GM12874 (cell line): ENCODE measurements at regions not wholly inside any gene's neighbourhood (a gene's known extent, or its start where the extent isn't known, plus 50 kb on each side); places are given as distances from the start of the nearest gene placed in this dataset.

ENCODE experiments used
- TF ChIP-seq, protein P1 (sequence below): IDR thresholded peaks from 2 replicates; pipeline ENCODE4 v1.5.1; 2011; ENCODE audit warnings: low read depth, mild to moderate bottlenecking, control low read depth, low read length, moderate library complexity; ENCODE audit not compliant: insufficient read depth

DNA sequence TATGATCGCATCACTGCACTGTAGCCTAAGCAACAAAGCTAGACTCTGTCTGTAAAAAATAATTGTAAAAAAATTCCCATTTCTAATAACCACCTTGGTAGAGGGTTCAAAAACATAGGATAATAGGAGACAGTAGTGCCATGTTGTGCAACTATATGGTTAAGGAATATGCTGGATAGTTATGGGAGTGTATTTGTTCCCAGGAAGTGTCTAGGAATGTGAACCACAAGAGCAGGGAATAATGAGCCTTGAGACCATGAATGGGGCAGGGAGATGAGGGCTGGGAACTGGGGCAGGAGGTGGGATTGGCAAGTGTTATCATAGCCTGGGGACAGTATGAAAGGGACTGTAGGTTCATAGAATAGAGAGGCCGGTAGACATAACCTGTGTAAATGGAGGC lies 50.4 kb downstream of the RUSC2 start:
- TF ChIP-seq, protein P1, sequence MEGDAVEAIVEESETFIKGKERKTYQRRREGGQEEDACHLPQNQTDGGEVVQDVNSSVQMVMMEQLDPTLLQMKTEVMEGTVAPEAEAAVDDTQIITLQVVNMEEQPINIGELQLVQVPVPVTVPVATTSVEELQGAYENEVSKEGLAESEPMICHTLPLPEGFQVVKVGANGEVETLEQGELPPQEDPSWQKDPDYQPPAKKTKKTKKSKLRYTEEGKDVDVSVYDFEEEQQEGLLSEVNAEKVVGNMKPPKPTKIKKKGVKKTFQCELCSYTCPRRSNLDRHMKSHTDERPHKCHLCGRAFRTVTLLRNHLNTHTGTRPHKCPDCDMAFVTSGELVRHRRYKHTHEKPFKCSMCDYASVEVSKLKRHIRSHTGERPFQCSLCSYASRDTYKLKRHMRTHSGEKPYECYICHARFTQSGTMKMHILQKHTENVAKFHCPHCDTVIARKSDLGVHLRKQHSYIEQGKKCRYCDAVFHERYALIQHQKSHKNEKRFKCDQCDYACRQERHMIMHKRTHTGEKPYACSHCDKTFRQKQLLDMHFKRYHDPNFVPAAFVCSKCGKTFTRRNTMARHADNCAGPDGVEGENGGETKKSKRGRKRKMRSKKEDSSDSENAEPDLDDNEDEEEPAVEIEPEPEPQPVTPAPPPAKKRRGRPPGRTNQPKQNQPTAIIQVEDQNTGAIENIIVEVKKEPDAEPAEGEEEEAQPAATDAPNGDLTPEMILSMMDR = no peak

DNA sequence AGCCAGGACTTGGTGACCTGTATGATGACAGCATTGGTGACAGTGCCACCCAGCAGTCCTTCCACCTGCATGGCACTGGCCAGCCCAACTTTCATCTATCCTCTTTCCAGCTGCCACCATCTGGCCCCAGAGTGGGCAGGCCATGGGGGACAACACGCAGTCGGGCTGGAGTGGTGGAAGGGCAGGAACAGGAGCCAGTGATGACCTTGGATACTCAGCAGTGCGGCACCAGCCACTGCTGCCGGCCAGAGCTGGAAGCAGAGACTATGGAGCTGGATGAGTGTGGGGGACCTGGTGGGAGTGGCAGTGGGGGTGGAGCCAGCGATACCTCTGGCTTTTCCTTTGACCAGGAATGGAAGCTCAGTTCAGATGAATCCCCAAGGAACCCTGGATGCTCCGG lies 56.9 kb downstream of the RUSC2 start:
- TF ChIP-seq, protein P1 = no peak

DNA sequence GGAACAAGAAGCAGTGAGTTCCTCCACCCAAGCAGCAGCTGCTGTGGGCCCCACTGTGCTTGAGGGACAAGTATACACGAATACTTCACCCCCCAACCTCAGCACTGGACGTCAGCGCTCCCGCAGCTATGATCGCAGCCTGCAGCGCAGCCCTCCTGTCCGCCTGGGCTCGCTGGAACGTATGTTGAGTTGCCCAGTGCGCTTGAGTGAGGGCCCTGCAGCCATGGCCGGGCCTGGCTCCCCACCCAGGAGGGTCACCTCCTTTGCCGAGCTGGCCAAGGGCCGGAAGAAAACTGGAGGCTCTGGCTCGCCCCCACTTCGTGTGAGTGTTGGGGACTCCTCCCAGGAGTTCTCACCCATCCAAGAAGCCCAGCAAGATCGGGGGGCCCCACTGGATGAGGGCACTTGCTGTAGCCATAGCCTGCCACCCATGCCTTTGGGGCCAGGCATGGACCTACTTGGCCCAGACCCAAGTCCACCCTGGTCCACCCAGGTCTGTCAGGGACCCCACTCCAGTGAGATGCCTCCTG lies 57.1 kb upstream of the TESK1 start:
- TF ChIP-seq, protein P1 = no peak

DNA sequence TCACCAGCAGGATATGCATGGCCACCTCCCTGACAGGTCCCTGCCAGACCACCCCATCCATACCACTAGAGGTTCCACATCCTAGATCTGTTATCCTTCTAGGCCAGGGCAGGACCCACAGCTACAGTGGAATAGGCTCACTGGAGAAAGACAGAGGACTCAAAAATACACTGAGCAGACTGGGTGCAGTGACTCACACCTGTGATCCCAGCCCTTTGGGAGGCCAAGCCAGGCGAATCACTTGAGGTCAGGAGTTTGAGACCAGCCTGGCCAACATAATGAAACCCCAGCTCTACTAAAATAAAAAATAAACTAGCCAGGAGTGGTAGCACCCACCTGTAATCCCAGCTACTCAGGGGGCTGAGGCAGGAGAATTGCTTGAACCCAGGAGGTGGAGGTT lies 56.5 kb upstream of the TESK1 start:
- TF ChIP-seq, protein P1 = no peak

DNA sequence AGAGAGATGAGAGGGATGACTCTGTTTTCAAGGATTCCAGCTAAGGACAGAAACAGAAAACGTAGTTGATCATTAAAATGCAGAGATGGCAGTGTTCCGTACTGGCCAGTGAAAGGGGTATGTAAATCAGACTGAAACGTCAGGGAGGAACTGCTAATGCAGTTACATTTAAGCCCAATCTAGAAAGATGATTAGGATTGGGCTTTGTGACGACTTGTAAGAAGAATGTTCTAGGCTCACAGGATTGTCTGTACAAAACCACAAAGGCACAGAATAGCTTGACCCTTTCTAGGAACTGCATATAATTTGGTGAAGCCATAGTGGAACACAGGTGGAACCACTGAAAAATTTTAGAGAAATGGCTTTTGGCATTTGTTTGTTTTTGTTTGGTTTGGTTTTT lies 55.6 kb upstream of the TESK1 start:
- TF ChIP-seq, protein P1 = no peak

DNA sequence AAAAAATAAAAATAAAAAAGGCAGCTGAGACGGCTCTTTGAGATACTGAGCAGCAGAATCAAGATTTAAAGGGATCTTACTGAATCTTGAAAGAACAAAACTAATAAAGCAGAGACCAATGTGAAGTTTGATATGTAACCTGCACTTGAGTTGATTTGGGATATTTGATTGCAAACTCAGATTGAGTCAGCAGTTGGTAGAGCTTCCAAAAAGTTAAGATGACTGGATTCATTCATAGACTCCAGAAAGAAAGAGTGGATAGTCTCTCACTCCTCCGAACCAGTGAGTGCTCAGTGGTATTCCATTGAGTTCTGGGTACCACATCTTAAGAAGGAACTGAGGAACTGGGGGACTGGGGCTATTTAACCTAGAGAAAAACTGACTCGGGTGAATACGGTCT lies 52.7 kb upstream of the TESK1 start:
- TF ChIP-seq, protein P1 = no peak

DNA sequence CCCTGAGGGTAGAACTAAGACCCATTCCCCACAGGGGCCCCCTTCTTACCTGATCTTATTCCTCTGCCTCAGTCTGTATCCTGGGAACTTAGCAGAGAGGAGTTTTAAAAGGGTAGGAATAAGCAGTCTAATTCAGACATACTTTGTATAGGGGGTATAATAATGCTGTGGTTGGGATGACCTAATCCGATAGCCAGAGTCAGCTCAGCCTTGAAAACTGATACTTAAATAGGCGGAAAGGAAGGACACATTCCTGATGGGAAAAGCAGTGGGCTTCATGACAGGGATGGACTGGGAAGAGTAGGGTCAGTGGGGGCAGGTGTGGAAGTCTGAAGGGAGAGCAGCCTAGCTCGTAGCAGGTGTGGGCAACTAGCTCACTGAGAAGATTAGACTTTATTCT lies 52.2 kb upstream of the TESK1 start:
- TF ChIP-seq, protein P1 = no peak
